ENCODE measurements at regions not wholly inside any gene's neighbourhood (a gene's known extent, or its start where the extent isn't known, plus 50 kb on each side); places are given as distances from the start of the nearest gene placed in this dataset.

DNA sequence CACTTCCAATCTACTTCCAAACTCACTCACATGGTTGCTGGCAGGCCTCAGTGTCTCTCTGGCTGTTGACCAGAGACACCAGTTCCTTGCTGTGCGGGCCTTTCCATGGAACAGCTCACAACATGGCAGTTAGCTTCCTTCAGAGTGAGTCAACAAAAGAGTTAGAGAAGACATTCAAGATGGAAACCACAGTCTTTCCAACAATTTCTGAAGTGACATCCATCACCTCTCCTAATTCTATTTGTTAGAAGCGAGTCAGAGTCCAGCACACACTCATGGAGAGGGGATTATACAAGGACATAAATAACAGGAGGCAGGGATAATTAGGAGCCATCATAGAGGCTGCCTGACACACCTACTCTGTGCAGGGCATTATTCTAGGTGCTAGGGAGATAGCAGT is 62.5 kb upstream of the TMEM164 start:
- no peak for TF ChIP-seq CTCF (IDR thresholded peaks at IDR 0.05; ENCODE audit: insufficient read depth in 1 of 2, low read depth in 1 of 2, low read length in 1 of 2, severe bottlenecking in 1 of 2, unreplicated experiment in 1 of 2)
- DNase-seq: no peak
- Mint-ChIP-seq H3K4me3 (ENCODE audit: unreplicated experiment) (no peak overlapping the region), H3K27me3 (ENCODE audit: insufficient read depth, unreplicated experiment) (no peaks in the 10 kb centered on the region), H3K9me3 (ENCODE audit: unreplicated experiment) (no peaks in the 10 kb centered on the region), H3K4me1 (ENCODE audit: low read depth, unreplicated experiment) (no peaks in the 10 kb centered on the region), H3K27ac (ENCODE audit: unreplicated experiment) (no peak overlapping the region), H3K36me3 (ENCODE audit: insufficient read depth, unreplicated experiment) (no peaks in the 10 kb centered on the region)
- Histone ChIP-seq H3K4me3 (ENCODE audit: low read depth, low read length) (no peak overlapping the region), H3K27me3 (replicated peaks; ENCODE audit: control insufficient read depth, insufficient read depth, low read length) (no peaks in the 10 kb centered on the region), H3K4me1 (no peaks in the 10 kb centered on the region), H3K9me3 (no peaks in the 10 kb centered on the region), H3K36me3 (ENCODE audit: control insufficient read depth, insufficient read depth, low read length) (no peaks in the 10 kb centered on the region)
- intact Hi-C loops (cut with micrococcal nuclease; ENCODE audit: unreplicated experiment): no loop called here
- ChIA-PET CTCF (no interaction called here), POLR2A (no interaction called here)
- no TSS peak for BruUV-seq (replicated peaks)

GRCh38 chrX:109943092-109943739 is 59.7 kb upstream of the TMEM164 start:
- Histone ChIP-seq H3K27me3 (replicated peaks; ENCODE audit: control insufficient read depth, insufficient read depth, low read length) (no peaks in the 10 kb centered on the region), H3K36me3 (ENCODE audit: control insufficient read depth, insufficient read depth, low read length) (no peaks in the 10 kb centered on the region), H3K9me3 (no peaks in the 10 kb centered on the region), H3K4me1 (no peaks in the 10 kb centered on the region), H3K4me3 (ENCODE audit: low read depth, low read length) (no peak overlapping the region)
- TF ChIP-seq CTCF (IDR thresholded peaks at IDR 0.05; ENCODE audit: insufficient read depth in 1 of 2, low read depth in 1 of 2, low read length in 1 of 2, severe bottlenecking in 1 of 2, unreplicated experiment in 1 of 2): no peak
- Mint-ChIP-seq H3K9me3 (ENCODE audit: unreplicated experiment) (no peaks in the 10 kb centered on the region), H3K36me3 (ENCODE audit: insufficient read depth, unreplicated experiment) (no peaks in the 10 kb centered on the region), H3K27me3 (ENCODE audit: insufficient read depth, unreplicated experiment) (no peaks in the 10 kb centered on the region), H3K4me1 (ENCODE audit: low read depth, unreplicated experiment) (no peaks in the 10 kb centered on the region), H3K27ac (ENCODE audit: unreplicated experiment) (no peak overlapping the region), H3K4me3 (ENCODE audit: unreplicated experiment) (no peak overlapping the region)
- no peak for DNase-seq
- no TSS peak for BruUV-seq (replicated peaks)
- CTCF ChIA-PET: interaction anchor here (0.5 kb wide), 1 partner anchor 89 kb away, joined by 4 read pairs; no protein-coding TSS in a partner anchor
- POLR2A ChIA-PET: no interaction called here
- intact Hi-C loops (cut with micrococcal nuclease; ENCODE audit: unreplicated experiment): no loop called here

DNA sequence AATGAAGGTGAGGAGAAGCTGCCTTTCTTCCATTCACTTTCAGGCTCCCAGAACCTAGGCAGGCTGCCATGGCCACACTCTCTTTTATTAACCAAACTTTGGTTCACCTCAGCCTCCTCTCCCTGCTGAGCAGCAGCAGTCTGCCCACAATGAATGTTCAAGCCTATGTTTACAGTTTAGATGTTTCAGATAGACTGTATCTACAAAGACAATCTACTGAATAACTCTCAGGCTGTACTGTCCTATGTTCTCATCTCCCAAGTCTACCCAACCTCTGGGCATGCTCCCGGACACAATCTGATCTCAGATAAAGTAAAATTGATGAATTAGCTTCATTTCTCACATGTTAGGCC is 59.2 kb upstream of the TMEM164 start:
- no peak overlapping the region for H3K27ac Mint-ChIP-seq (ENCODE audit: unreplicated experiment)
- H3K27me3 ChIP-seq (replicated peaks; ENCODE audit: control insufficient read depth, insufficient read depth, low read length): no peaks in the 10 kb centered on the region
- ChIA-PET CTCF (interaction anchor here (0.5 kb wide), 1 partner anchor 89 kb away, joined by 4 read pairs; no protein-coding TSS in a partner anchor), POLR2A (no interaction called here)
- no peaks in the 10 kb centered on the region for H3K9me3 ChIP-seq
- no peak for TF ChIP-seq CTCF (IDR thresholded peaks at IDR 0.05; ENCODE audit: insufficient read depth in 1 of 2, low read depth in 1 of 2, low read length in 1 of 2, severe bottlenecking in 1 of 2, unreplicated experiment in 1 of 2)
- no peak overlapping the region for H3K4me3 Mint-ChIP-seq (ENCODE audit: unreplicated experiment)
- H3K27me3 Mint-ChIP-seq (ENCODE audit: insufficient read depth, unreplicated experiment): no peaks in the 10 kb centered on the region
- no peaks in the 10 kb centered on the region for H3K36me3 Mint-ChIP-seq (ENCODE audit: insufficient read depth, unreplicated experiment)
- H3K36me3 ChIP-seq (ENCODE audit: control insufficient read depth, insufficient read depth, low read length): no peaks in the 10 kb centered on the region
- no peak for DNase-seq
- no peaks in the 10 kb centered on the region for H3K9me3 Mint-ChIP-seq (ENCODE audit: unreplicated experiment)
- H3K4me3 ChIP-seq (ENCODE audit: low read depth, low read length): no peak overlapping the region
- intact Hi-C loops (cut with micrococcal nuclease; ENCODE audit: unreplicated experiment): no loop called here
- no TSS peak for BruUV-seq (replicated peaks)
- no peaks in the 10 kb centered on the region for H3K4me1 Mint-ChIP-seq (ENCODE audit: low read depth, unreplicated experiment)
- H3K4me1 ChIP-seq: no peaks in the 10 kb centered on the region
